Mesendoderm (in vitro differentiated cells): ENCODE measurements at regions not wholly inside any gene's neighbourhood (a gene's known extent, or its start where the extent isn't known, plus 50 kb on each side); places are given as distances from the start of the nearest gene placed in this dataset.
A peak's percentile ranks its signal among the peaks of the same experiment; 100 is the strongest.
"Not testable (repeated sequence)": the region's sequence is repeated elsewhere in the genome, so short reads cannot be mapped to it uniquely, and the experiment has no call there.

Experiments
- DNase-seq: peaks from one replicate; pipeline ENCODE4 v3.0.0; 2013
- H2AK5ac ChIP-seq: 2 replicates; pipeline ENCODE4 v1.6.1; 2013; ENCODE audit warnings: low read length, inconsistent platforms
- H2BK120ac ChIP-seq: 2 replicates; pipeline ENCODE4 v1.6.1; 2013; ENCODE audit warnings: low read depth, mild to moderate bottlenecking, low read length, moderate library complexity, mixed read lengths
- H2BK15ac ChIP-seq: replicated peaks from 2 replicates; pipeline ENCODE4 v1.6.1; 2013; ENCODE audit warnings: low read depth, mild to moderate bottlenecking, moderate library complexity
- H2BK5ac ChIP-seq: 2 replicates; pipeline ENCODE4 v1.6.1; 2013; ENCODE audit warnings: low read length, inconsistent platforms
- H3K18ac ChIP-seq: 2 replicates; pipeline ENCODE4 v1.6.1; 2013; ENCODE audit warnings: mild to moderate bottlenecking, low read length, mixed read lengths
- H3K23ac ChIP-seq: one replicate; pipeline ENCODE4 v1.6.1; 2013; ENCODE audit warnings: low read length
- H3K27ac ChIP-seq: 2 replicates; pipeline ENCODE4 v1.5.1; 2013; ENCODE audit warnings: low read depth, mild to moderate bottlenecking, inconsistent platforms, low read length, moderate library complexity
- H3K27me3 ChIP-seq: 2 replicates; pipeline ENCODE4 v1.6.1; 2013; ENCODE audit warnings: low read length, control low read depth, mild to moderate bottlenecking, inconsistent platforms; ENCODE audit not compliant: insufficient read depth, poor library complexity
- H3K36me3 ChIP-seq: 2 replicates; pipeline ENCODE4 v1.6.1; 2013; ENCODE audit warnings: low read length, inconsistent platforms; ENCODE audit not compliant: control insufficient read depth, insufficient read depth
- H3K4ac ChIP-seq: one replicate; pipeline ENCODE4 v1.6.1; 2013; ENCODE audit warnings: low read depth, mild to moderate bottlenecking, low read length, moderate library complexity
- H3K4me1 ChIP-seq: 2 replicates; pipeline ENCODE4 v1.6.1; 2013; ENCODE audit warnings: low read depth, low read length, inconsistent platforms; ENCODE audit not compliant: control insufficient read depth
- H3K4me2 ChIP-seq: 2 replicates; pipeline ENCODE4 v1.6.1; 2013; ENCODE audit warnings: low read length
- H3K4me3 ChIP-seq: 2 replicates; pipeline ENCODE4 v1.5.1; 2013; ENCODE audit warnings: mild to moderate bottlenecking, low read length
- H3K56ac ChIP-seq: one replicate; pipeline ENCODE4 v1.6.1; 2013; ENCODE audit warnings: low read length
- H3K79me1 ChIP-seq: 2 replicates; pipeline ENCODE4 v1.6.1; 2013; ENCODE audit warnings: low read length, inconsistent platforms
- H3K79me2 ChIP-seq: 2 replicates; pipeline ENCODE4 v1.6.1; 2013; ENCODE audit warnings: mild to moderate bottlenecking, low read length; ENCODE audit not compliant: control insufficient read depth, insufficient read depth
- H3K9ac ChIP-seq: 2 replicates; pipeline ENCODE4 v1.6.1; 2013; ENCODE audit warnings: low read length, inconsistent platforms
- H4K5ac ChIP-seq: one replicate; pipeline ENCODE4 v1.6.1; 2013; ENCODE audit warnings: low read length
- H4K8ac ChIP-seq: one replicate; pipeline ENCODE4 v1.6.1; 2013; ENCODE audit warnings: low read depth, mild to moderate bottlenecking, control low read depth, low read length, moderate library complexity
- WGBS: extraction: QIAGEN DNeasy Blood & Tissue Kit; methylation state at CpG from one replicate; pipeline ENCODE4 v1.1.7; 2013; ENCODE audit warnings: low lambda C conversion rate, missing lambda C conversion rate; ENCODE audit not compliant: insufficient coverage; ENCODE audit errors: extremely low coverage; 5-methylcytosine and 5-hydroxymethylcytosine counted together

GRCh38 chr9:29439961-29440360 is 1866.7 kb upstream of the C9orf72 start:
- Histone ChIP-seq H4K8ac (no peak overlapping the region), H3K9ac (no peak overlapping the region), H3K79me2 (no peaks in the 10 kb centered on the region), H3K4me1 (no peaks in the 10 kb centered on the region), H3K36me3 (no peaks in the 10 kb centered on the region), H3K4me3 (no peak overlapping the region), H3K4ac (no peak overlapping the region), H3K18ac (no peak overlapping the region), H3K79me1 (no peaks in the 10 kb centered on the region), H4K5ac (no peak overlapping the region), H2BK120ac (no peak overlapping the region), H2BK5ac (no peak overlapping the region), H2BK15ac (no peak overlapping the region), H3K4me2 (no peak overlapping the region), H3K56ac (no peak overlapping the region), H3K27ac (no peak overlapping the region), H2AK5ac (no peak overlapping the region), H3K23ac (no peak overlapping the region), H3K27me3 (no peaks in the 10 kb centered on the region)
- no CpG with 5 or more reads among the region's 2 CpGs for WGBS
- peak; percentile 43 for DNase-seq

GRCh38 chr9:29440449-29440848 is 1867.2 kb upstream of the C9orf72 start:
- Histone ChIP-seq H3K36me3 (no peaks in the 10 kb centered on the region), H3K79me1 (no peaks in the 10 kb centered on the region), H3K4me3 (no peak overlapping the region), H3K79me2 (no peaks in the 10 kb centered on the region), H3K18ac (no peak overlapping the region), H3K4me2 (no peak overlapping the region), H2BK15ac (no peak overlapping the region), H3K9ac (no peak overlapping the region), H4K5ac (no peak overlapping the region), H3K27ac (no peak overlapping the region), H3K27me3 (no peaks in the 10 kb centered on the region), H2AK5ac (no peak overlapping the region), H2BK120ac (no peak overlapping the region), H2BK5ac (no peak overlapping the region), H3K56ac (no peak overlapping the region), H4K8ac (no peak overlapping the region), H3K23ac (no peak overlapping the region), H3K4ac (no peak overlapping the region), H3K4me1 (no peaks in the 10 kb centered on the region)
- DNase-seq, result peak; percentile 29
- WGBS, result no CpG with 5 or more reads among the region's 4 CpGs

GRCh38 chr9:29445751-29446150 is 1872.5 kb upstream of the C9orf72 start:
- no peaks in the 10 kb centered on the region for H3K4me1 ChIP-seq
- H3K36me3 ChIP-seq, result no peaks in the 10 kb centered on the region
- no peak overlapping the region for H3K9ac ChIP-seq
- no peak overlapping the region for H3K4ac ChIP-seq
- H3K4me2 ChIP-seq, result no peak overlapping the region
- H3K79me2 ChIP-seq, result no peaks in the 10 kb centered on the region
- no peaks in the 10 kb centered on the region for H3K79me1 ChIP-seq
- H2BK15ac ChIP-seq, result no peak overlapping the region
- WGBS, result no CpG with 5 or more reads among the region's 3 CpGs
- H2BK120ac ChIP-seq, result no peak overlapping the region
- H3K18ac ChIP-seq, result no peak overlapping the region
- H2BK5ac ChIP-seq, result no peak overlapping the region
- no peak for DNase-seq
- H3K4me3 ChIP-seq, result no peak overlapping the region
- no peak overlapping the region for H3K27ac ChIP-seq
- no peaks in the 10 kb centered on the region for H3K27me3 ChIP-seq
- no peak overlapping the region for H3K23ac ChIP-seq
- H4K5ac ChIP-seq, result no peak overlapping the region
- H4K8ac ChIP-seq, result no peak overlapping the region
- no peak overlapping the region for H2AK5ac ChIP-seq
- H3K56ac ChIP-seq, result no peak overlapping the region

DNA sequence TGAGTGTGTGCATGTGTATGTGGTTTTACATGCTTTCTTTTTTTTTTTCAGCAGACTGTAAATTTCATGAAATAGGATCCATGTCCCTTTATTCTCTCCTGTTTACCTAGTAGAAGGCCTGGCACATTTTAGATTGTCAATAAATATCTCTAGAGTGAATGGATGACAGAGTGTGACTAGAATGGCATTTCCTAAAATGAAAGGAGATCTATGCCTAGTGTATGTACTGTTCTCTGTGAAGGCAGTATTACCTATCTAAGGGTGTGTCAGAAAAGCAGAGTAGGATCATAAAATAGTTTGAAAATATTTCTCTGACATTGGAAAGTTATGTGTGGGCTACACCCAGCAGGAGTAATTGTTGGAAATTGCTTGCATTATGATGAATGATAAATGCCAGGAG is 1876.0 kb upstream of the C9orf72 start:
- no peak overlapping the region for H2BK5ac ChIP-seq
- no peaks in the 10 kb centered on the region for H3K4me1 ChIP-seq
- no peaks in the 10 kb centered on the region for H3K79me1 ChIP-seq
- H3K79me2 ChIP-seq, result no peaks in the 10 kb centered on the region
- H3K4me2 ChIP-seq, result no peak overlapping the region
- DNase-seq, result no peak
- H3K27me3 ChIP-seq, result no peaks in the 10 kb centered on the region
- no peak overlapping the region for H4K8ac ChIP-seq
- no peak overlapping the region for H2BK15ac ChIP-seq
- no peak overlapping the region for H2BK120ac ChIP-seq
- no peak overlapping the region for H3K4me3 ChIP-seq
- no peak overlapping the region for H3K23ac ChIP-seq
- no peak overlapping the region for H3K4ac ChIP-seq
- no peak overlapping the region for H2AK5ac ChIP-seq
- H3K56ac ChIP-seq, result no peak overlapping the region
- no peak overlapping the region for H4K5ac ChIP-seq
- no peak overlapping the region for H3K18ac ChIP-seq
- no peak overlapping the region for H3K9ac ChIP-seq
- no peak overlapping the region for H3K27ac ChIP-seq
- H3K36me3 ChIP-seq, result no peaks in the 10 kb centered on the region

GRCh38 chr9:29450343-29450875 is 1877.1 kb upstream of the C9orf72 start:
- H3K4me2 ChIP-seq, H3K27me3 ChIP-seq, H3K79me1 ChIP-seq, H4K8ac ChIP-seq, H2BK5ac ChIP-seq, H3K18ac ChIP-seq, DNase-seq, H3K27ac ChIP-seq, H3K36me3 ChIP-seq, H2BK120ac ChIP-seq, H4K5ac ChIP-seq, H2BK15ac ChIP-seq, H3K4me3 ChIP-seq, H3K9ac ChIP-seq, H3K4ac ChIP-seq, H3K23ac ChIP-seq, H2AK5ac ChIP-seq, H3K79me2 ChIP-seq, H3K4me1 ChIP-seq: not testable (repeated sequence)
- WGBS, result no CpG with 5 or more reads among the region's 29 CpGs
- peak overlapping the region; percentile 49 for H3K56ac ChIP-seq

DNA sequence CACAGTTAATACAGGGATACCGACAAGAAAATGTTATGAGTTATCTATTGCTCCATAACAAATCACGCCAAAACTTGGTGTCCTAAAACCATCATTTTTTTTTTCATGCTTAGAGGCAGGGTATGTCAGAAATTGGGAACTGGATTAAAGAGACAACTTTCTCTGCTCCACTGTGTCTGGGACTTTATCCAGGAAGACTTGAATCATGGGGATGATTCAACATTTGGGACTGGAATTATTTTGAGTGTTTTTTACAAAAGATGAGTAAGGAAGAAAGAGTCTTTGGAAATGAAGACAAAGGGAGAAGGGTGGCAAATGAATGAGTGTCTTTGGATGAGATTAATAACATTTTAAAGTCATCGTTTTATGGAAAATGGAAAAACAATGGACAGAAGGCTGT is 1883.7 kb upstream of the C9orf72 start:
- DNase-seq, result no peak
- Histone ChIP-seq H4K5ac (no peak overlapping the region), H3K27ac (no peak overlapping the region), H3K4ac (no peak overlapping the region), H3K9ac (no peak overlapping the region), H2BK5ac (no peak overlapping the region), H3K79me2 (no peaks in the 10 kb centered on the region), H3K4me2 (no peak overlapping the region), H3K4me1 (no peaks in the 10 kb centered on the region), H3K79me1 (no peaks in the 10 kb centered on the region), H2BK15ac (no peak overlapping the region), H3K4me3 (no peak overlapping the region), H2AK5ac (no peak overlapping the region), H2BK120ac (no peak overlapping the region), H3K56ac (no peak overlapping the region), H3K36me3 (no peaks in the 10 kb centered on the region), H3K23ac (no peak overlapping the region), H3K27me3 (no peaks in the 10 kb centered on the region), H4K8ac (no peak overlapping the region), H3K18ac (no peak overlapping the region)
- WGBS, result no CpG with 5 or more reads among the region's 3 CpGs
